ENCODE measurements at regions not wholly inside any gene's neighbourhood (a gene's known extent, or its start where the extent isn't known, plus 50 kb on each side); places are given as distances from the start of the nearest gene placed in this dataset.

DNA sequence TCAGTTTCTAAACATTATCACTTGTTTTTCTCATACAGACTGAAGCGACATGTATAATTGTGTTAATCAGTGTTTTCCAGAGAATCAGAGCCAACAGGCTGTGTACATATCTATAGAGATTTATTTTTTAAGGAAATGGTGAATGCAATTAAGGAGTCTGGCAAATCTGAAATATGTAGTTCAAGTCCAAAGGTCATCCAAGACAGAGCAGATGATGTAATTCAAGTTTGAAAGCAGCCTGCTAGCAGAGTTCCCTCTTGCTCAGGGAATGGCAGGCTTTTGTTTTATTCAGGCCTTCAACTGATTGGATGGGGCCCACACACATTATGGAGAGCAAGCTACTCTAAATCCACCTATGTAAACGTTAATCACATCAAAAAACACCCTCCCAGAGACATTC, 282.6 kb downstream of the CBLN2 start:
- TF ChIP-seq, protein P1, sequence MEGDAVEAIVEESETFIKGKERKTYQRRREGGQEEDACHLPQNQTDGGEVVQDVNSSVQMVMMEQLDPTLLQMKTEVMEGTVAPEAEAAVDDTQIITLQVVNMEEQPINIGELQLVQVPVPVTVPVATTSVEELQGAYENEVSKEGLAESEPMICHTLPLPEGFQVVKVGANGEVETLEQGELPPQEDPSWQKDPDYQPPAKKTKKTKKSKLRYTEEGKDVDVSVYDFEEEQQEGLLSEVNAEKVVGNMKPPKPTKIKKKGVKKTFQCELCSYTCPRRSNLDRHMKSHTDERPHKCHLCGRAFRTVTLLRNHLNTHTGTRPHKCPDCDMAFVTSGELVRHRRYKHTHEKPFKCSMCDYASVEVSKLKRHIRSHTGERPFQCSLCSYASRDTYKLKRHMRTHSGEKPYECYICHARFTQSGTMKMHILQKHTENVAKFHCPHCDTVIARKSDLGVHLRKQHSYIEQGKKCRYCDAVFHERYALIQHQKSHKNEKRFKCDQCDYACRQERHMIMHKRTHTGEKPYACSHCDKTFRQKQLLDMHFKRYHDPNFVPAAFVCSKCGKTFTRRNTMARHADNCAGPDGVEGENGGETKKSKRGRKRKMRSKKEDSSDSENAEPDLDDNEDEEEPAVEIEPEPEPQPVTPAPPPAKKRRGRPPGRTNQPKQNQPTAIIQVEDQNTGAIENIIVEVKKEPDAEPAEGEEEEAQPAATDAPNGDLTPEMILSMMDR (conservative IDR thresholded peaks at IDR 0.05; ENCODE audit: low read depth, low read length), result no peak
- no peak for TF ChIP-seq EZH2 (IDR thresholded peaks at IDR 0.05; ENCODE audit: borderline replicate concordance, low read depth, low read length, poor library complexity, severe bottlenecking)

All from A673 (cell line).